K562 (cell line): ENCODE measurements at regions not wholly inside any gene's neighbourhood (a gene's known extent, or its start where the extent isn't known, plus 50 kb on each side); places are given as distances from the start of the nearest gene placed in this dataset.

Experiments used
- POLR2A ChIP-seq: fragments of 450-650 bp; conservative IDR thresholded peaks from 2 replicates; pipeline ENCODE4 v1.6.1; 2016
- TEAD2 ChIP-seq: fragments of 450-650 bp; IDR thresholded peaks from 2 replicates; pipeline ENCODE4 v1.6.1; 2016; ENCODE audit warnings: missing genetic modification characterization, control low read depth, missing compliant biosample characterization
- TF ChIP-seq, protein P1 (sequence below): sonication (generic); formaldehyde crosslinking; IDR thresholded peaks from 2 replicates; pipeline ENCODE4 v1.4.0; 2020; ENCODE audit warnings: mild to moderate bottlenecking, missing genetic modification reagents
- TF ChIP-seq, protein P2 (sequence below): sonication (generic); formaldehyde crosslinking; IDR thresholded peaks from 2 replicates; pipeline ENCODE4 v1.9.0; 2022; ENCODE audit warnings: mild to moderate bottlenecking, missing genetic modification reagents
- TF ChIP-seq, protein P3 (sequence below), 2 experiments: IDR thresholded peaks; 2 replicates each; pipeline ENCODE4 v1.6.1; 2011; ENCODE audit warnings: borderline replicate concordance in 1 of 2, control low read depth in 1 of 2, low read depth in 1 of 2, low read length in 1 of 2, mild to moderate bottlenecking in 1 of 2, mixed read lengths in 1 of 2, moderate library complexity in 1 of 2; ENCODE audit not compliant: insufficient read depth in 1 of 2, insufficient read length in 1 of 2, poor library complexity in 1 of 2, severe bottlenecking in 1 of 2; ENCODE audit errors: extremely low read depth in 1 of 2
- TF ChIP-seq, protein P4 (sequence below): fragments of 450-650 bp; IDR thresholded peaks from 2 replicates; pipeline ENCODE4 v1.6.1; 2016; ENCODE audit warnings: low read depth

DNA sequence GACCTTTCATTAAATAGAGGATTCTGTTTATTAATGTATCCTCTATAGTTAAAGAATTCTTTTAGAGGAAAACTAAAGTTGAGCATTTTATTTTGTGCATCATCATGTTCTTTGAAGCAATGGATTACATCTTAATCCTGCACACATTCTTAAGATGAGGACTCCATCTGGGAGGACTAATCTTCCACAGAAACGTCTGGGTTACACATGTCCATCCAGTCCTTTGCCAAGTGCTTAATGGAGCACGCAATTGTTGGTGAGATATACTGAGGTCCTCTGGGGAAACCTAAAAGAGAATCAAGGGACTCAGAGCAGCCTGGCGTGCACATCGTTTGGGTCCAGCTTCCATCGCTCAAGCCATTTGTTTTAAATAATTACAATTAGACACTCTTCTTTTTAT, 115.1 kb upstream of the SFRP2 start:
- TF ChIP-seq, protein P1, sequence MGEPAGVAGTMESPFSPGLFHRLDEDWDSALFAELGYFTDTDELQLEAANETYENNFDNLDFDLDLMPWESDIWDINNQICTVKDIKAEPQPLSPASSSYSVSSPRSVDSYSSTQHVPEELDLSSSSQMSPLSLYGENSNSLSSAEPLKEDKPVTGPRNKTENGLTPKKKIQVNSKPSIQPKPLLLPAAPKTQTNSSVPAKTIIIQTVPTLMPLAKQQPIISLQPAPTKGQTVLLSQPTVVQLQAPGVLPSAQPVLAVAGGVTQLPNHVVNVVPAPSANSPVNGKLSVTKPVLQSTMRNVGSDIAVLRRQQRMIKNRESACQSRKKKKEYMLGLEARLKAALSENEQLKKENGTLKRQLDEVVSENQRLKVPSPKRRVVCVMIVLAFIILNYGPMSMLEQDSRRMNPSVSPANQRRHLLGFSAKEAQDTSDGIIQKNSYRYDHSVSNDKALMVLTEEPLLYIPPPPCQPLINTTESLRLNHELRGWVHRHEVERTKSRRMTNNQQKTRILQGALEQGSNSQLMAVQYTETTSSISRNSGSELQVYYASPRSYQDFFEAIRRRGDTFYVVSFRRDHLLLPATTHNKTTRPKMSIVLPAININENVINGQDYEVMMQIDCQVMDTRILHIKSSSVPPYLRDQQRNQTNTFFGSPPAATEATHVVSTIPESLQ (CRISPR knock-in tag) = no peak
- TF ChIP-seq, protein P2, sequence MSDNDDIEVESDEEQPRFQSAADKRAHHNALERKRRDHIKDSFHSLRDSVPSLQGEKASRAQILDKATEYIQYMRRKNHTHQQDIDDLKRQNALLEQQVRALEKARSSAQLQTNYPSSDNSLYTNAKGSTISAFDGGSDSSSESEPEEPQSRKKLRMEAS (CRISPR knock-in tag) = no peak
- TF ChIP-seq, protein P3, sequence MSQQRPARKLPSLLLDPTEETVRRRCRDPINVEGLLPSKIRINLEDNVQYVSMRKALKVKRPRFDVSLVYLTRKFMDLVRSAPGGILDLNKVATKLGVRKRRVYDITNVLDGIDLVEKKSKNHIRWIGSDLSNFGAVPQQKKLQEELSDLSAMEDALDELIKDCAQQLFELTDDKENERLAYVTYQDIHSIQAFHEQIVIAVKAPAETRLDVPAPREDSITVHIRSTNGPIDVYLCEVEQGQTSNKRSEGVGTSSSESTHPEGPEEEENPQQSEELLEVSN (IDR thresholded peaks at IDR 0.05; ENCODE audit: borderline replicate concordance in 1 of 2, extremely low read depth in 1 of 2, insufficient read depth in 1 of 2, insufficient read length in 1 of 2, low read depth in 1 of 2, low read length in 1 of 2, poor library complexity in 1 of 2, severe bottlenecking in 1 of 2) = no peak
- no peak for TF ChIP-seq POLR2A
- TF ChIP-seq, protein P4, sequence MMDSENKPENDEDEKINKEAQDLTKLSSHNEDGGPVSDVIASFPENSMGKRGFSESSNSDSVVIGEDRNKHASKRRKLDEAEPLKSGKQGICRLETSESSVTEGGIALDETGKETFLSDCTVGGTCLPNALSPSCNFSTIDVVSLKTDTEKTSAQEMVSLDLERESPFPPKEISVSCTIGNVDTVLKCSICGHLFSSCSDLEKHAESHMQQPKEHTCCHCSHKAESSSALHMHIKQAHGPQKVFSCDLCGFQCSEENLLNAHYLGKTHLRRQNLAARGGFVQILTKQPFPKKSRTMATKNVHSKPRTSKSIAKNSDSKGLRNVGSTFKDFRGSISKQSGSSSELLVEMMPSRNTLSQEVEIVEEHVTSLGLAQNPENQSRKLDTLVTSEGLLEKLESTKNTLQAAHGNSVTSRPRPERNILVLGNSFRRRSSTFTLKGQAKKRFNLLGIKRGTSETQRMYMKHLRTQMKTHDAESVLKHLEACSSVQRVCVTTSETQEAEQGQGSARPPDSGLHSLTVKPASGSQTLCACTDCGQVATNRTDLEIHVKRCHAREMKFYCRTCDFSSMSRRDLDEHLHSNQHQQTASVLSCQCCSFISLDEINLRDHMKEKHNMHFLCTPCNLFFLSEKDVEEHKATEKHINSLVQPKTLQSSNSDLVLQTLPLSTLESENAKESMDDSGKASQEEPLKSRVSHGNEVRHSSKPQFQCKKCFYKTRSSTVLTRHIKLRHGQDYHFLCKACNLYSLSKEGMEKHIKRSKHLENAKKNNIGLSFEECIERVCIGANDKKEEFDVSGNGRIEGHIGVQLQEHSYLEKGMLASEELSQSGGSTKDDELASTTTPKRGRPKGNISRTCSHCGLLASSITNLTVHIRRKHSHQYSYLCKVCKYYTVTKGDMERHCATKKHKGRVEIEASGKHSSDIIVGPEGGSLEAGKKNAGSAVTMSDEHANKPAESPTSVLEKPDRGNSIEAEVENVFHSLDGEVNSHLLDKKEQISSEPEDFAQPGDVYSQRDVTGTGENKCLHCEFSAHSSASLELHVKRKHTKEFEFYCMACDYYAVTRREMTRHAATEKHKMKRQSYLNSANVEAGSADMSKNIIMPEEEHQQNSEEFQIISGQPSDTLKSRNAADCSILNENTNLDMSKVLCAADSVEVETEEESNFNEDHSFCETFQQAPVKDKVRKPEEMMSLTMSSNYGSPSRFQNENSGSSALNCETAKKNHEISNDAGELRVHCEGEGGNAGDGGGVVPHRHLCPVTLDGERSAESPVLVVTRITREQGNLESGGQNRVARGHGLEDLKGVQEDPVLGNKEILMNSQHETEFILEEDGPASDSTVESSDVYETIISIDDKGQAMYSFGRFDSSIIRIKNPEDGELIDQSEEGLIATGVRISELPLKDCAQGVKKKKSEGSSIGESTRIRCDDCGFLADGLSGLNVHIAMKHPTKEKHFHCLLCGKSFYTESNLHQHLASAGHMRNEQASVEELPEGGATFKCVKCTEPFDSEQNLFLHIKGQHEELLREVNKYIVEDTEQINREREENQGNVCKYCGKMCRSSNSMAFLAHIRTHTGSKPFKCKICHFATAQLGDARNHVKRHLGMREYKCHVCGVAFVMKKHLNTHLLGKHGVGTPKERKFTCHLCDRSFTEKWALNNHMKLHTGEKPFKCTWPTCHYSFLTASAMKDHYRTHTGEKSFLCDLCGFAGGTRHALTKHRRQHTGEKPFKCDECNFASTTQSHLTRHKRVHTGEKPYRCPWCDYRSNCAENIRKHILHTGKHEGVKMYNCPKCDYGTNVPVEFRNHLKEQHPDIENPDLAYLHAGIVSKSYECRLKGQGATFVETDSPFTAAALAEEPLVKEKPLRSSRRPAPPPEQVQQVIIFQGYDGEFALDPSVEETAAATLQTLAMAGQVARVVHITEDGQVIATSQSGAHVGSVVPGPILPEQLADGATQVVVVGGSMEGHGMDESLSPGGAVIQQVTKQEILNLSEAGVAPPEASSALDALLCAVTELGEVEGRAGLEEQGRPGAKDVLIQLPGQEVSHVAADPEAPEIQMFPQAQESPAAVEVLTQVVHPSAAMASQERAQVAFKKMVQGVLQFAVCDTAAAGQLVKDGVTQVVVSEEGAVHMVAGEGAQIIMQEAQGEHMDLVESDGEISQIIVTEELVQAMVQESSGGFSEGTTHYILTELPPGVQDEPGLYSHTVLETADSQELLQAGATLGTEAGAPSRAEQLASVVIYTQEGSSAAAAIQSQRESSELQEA = no peak
- TF ChIP-seq TEAD2 (tag) = no peak
